ENCODE measurements at regions not wholly inside any gene's neighbourhood (a gene's known extent, or its start where the extent isn't known, plus 50 kb on each side); places are given as distances from the start of the nearest gene placed in this dataset.

GRCh38 chr11:93940395-93940794 lies 80.8 kb upstream of the HEPHL1 start:
- no peaks in the 10 kb centered on the region for H3K36me3 ChIP-seq
- TF ChIP-seq CTCF (IDR thresholded peaks at IDR 0.05) (no peak), POLR2A (IDR thresholded peaks at IDR 0.05) (no peak)
- H3K27me3 ChIP-seq = peaks cover 0 to 4% (median 0%) of the 10 kb centered on the region in 9 donors
- no peaks in the 10 kb centered on the region for H3K9me3 ChIP-seq
- no peak overlapping the region for H3K27ac ChIP-seq
- no peak for DNase-seq
- no peak for ATAC-seq
- H3K4me1 ChIP-seq = no peaks in the 10 kb centered on the region
- WGBS, 4 donors = 94 to 98% (median 95%) methylated on average over 2 of the region's 2 CpGs
- H3K4me3 ChIP-seq = no peak overlapping the region
- intact Hi-C loops (cut with DNase I) = no loop called here

GRCh38 chr11:93942176-93942575 lies 79.0 kb upstream of the HEPHL1 start:
- intact Hi-C loops (cut with DNase I) = no loop called here
- no peaks in the 10 kb centered on the region for H3K9me3 ChIP-seq
- no peaks in the 10 kb centered on the region for H3K36me3 ChIP-seq
- H3K4me1 ChIP-seq = no peaks in the 10 kb centered on the region
- WGBS, 4 donors = 33 to 42% (median 36%) methylated on average over 2 of the region's 2 CpGs
- peaks cover 0 to 4% (median 0%) of the 10 kb centered on the region in 9 donors for H3K27me3 ChIP-seq
- H3K27ac ChIP-seq = no peak overlapping the region
- TF ChIP-seq POLR2A (IDR thresholded peaks at IDR 0.05) = no peak
- TF ChIP-seq CTCF (IDR thresholded peaks at IDR 0.05) = no peak
- H3K4me3 ChIP-seq = no peak overlapping the region
- ATAC-seq = no peak
- no peak for DNase-seq

- no peaks in the 10 kb centered on the region for H3K36me3 ChIP-seq
- intact Hi-C loops (cut with DNase I) = no loop called here
- 83 to 91% (median 88%) methylated on average over 2 of the region's 2 CpGs for WGBS, 4 donors
Measured at GRCh38 chr11:93945596-93945995, 75.6 kb upstream of the HEPHL1 start.

GRCh38 chr11:93952082-93952780 lies 68.9 kb upstream of the HEPHL1 start:
- no peak for ATAC-seq
- WGBS, 4 donors = 66 to 83% (median 73%) methylated on average over 6 of the region's 6 CpGs
- intact Hi-C loops (cut with DNase I) = no loop called here
- Histone ChIP-seq H3K4me3 (no peak overlapping the region), H3K27me3 (no peaks in the 10 kb centered on the region), H3K36me3 (no peaks in the 10 kb centered on the region), H3K4me1 (no peaks in the 10 kb centered on the region), H3K27ac (no peak overlapping the region), H3K9me3 (peaks cover 0 to 3% (median 0%) of the 10 kb centered on the region in 12 donors)
- no peak for DNase-seq
- TF ChIP-seq CTCF (IDR thresholded peaks at IDR 0.05) = no peak
- TF ChIP-seq POLR2A (IDR thresholded peaks at IDR 0.05) = no peak

More at GRCh38 chr11:93945596-93945995, 75.6 kb upstream of the HEPHL1 start:
- Histone ChIP-seq H3K4me3 (no peak overlapping the region), H3K9me3 (no peaks in the 10 kb centered on the region), H3K27me3 (no peaks in the 10 kb centered on the region), H3K4me1 (no peaks in the 10 kb centered on the region), H3K27ac (no peak overlapping the region)
- TF ChIP-seq POLR2A (IDR thresholded peaks at IDR 0.05) (no peak), CTCF (IDR thresholded peaks at IDR 0.05) (no peak)
- ATAC-seq = no peak
- no peak for DNase-seq

Measured in heart left ventricle (tissue), 16 donors.